ENCODE measurements at regions not wholly inside any gene's neighbourhood (a gene's known extent, or its start where the extent isn't known, plus 50 kb on each side); places are given as distances from the start of the nearest gene placed in this dataset.

DNA sequence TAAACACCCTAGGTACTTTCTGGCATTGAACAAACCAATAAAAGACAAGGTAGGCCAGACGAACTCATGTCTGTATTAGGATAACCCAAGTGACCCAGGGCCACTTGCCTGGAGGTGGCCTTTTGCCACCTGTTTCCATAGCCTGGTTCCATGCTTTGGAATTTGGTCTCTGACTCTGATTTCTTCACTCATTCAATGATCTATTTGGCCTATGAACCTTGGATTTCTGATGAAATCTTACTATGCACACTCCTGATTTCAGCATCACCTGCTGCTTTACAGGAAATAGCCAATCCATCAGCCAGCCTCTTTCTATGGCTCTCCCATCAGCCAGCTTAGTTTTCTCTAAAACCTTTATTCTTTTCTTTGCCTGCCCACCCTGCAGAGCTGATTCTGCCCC, 142.8 kb upstream of the PSMD7 start:
- no peaks in the 10 kb centered on the region for H3K9me3 ChIP-seq (ENCODE audit: low read depth, low read length)
- no peaks in the 10 kb centered on the region for H3K79me2 ChIP-seq (ENCODE audit: insufficient read depth, low read length)
- H3K27ac ChIP-seq (ENCODE audit: low read depth, low read length): no peak overlapping the region
- H3K36me3 ChIP-seq (ENCODE audit: insufficient read depth, low read length): no peaks in the 10 kb centered on the region
- no peak overlapping the region for H2AFZ ChIP-seq (ENCODE audit: low read length)
- no peaks in the 10 kb centered on the region for H4K20me1 ChIP-seq (ENCODE audit: insufficient read depth, low read length)
- H3K27me3 ChIP-seq (ENCODE audit: insufficient read depth, low read length): no peaks in the 10 kb centered on the region
- no peak overlapping the region for H3K4me2 ChIP-seq (ENCODE audit: insufficient read depth, low read length)
- no peaks in the 10 kb centered on the region for H3K4me1 ChIP-seq (ENCODE audit: insufficient read depth, low read length)
- TF ChIP-seq, protein P1, sequence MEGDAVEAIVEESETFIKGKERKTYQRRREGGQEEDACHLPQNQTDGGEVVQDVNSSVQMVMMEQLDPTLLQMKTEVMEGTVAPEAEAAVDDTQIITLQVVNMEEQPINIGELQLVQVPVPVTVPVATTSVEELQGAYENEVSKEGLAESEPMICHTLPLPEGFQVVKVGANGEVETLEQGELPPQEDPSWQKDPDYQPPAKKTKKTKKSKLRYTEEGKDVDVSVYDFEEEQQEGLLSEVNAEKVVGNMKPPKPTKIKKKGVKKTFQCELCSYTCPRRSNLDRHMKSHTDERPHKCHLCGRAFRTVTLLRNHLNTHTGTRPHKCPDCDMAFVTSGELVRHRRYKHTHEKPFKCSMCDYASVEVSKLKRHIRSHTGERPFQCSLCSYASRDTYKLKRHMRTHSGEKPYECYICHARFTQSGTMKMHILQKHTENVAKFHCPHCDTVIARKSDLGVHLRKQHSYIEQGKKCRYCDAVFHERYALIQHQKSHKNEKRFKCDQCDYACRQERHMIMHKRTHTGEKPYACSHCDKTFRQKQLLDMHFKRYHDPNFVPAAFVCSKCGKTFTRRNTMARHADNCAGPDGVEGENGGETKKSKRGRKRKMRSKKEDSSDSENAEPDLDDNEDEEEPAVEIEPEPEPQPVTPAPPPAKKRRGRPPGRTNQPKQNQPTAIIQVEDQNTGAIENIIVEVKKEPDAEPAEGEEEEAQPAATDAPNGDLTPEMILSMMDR (IDR thresholded peaks at IDR 0.05; ENCODE audit: extremely low read depth, low read depth, low read length): no peak
- H3K4me3 ChIP-seq (ENCODE audit: insufficient read depth, low read length): no peak overlapping the region
- no peak for DNase-seq (ENCODE audit: insufficient read length, low spot score, missing footprints)

DNA sequence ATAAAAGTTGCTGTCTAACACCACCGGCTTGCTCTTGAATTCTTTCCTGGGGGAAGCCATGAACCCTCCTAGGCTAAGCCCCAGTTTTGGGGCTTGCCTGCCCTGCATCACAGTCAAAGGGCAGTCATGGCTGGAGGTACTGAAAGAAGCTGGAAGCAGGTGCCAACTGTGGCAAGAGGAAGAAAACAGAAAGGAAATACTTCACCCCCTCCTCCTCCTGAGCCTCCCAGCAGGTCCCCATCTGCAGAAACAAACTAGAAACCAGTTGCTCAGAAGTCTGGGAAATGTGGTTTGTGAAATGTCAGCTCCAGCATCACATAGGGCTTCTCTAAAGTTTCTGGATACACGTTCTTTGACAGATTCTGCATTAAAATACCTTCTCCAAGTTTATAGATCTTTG, 150.0 kb upstream of the PSMD7 start:
- no peaks in the 10 kb centered on the region for H3K27me3 ChIP-seq (ENCODE audit: insufficient read depth, low read length)
- DNase-seq (ENCODE audit: insufficient read length, low spot score, missing footprints): no peak
- no peaks in the 10 kb centered on the region for H3K4me1 ChIP-seq (ENCODE audit: insufficient read depth, low read length)
- H3K27ac ChIP-seq (ENCODE audit: low read depth, low read length): no peak overlapping the region
- no peaks in the 10 kb centered on the region for H4K20me1 ChIP-seq (ENCODE audit: insufficient read depth, low read length)
- H2AFZ ChIP-seq (ENCODE audit: low read length): no peak overlapping the region
- H3K36me3 ChIP-seq (ENCODE audit: insufficient read depth, low read length): no peaks in the 10 kb centered on the region
- H3K4me3 ChIP-seq (ENCODE audit: insufficient read depth, low read length): no peak overlapping the region
- TF ChIP-seq, protein P1 (IDR thresholded peaks at IDR 0.05; ENCODE audit: extremely low read depth, low read depth, low read length): no peak
- H3K4me2 ChIP-seq (ENCODE audit: insufficient read depth, low read length): no peak overlapping the region
- no peaks in the 10 kb centered on the region for H3K9me3 ChIP-seq (ENCODE audit: low read depth, low read length)
- no peaks in the 10 kb centered on the region for H3K79me2 ChIP-seq (ENCODE audit: insufficient read depth, low read length)

DNA sequence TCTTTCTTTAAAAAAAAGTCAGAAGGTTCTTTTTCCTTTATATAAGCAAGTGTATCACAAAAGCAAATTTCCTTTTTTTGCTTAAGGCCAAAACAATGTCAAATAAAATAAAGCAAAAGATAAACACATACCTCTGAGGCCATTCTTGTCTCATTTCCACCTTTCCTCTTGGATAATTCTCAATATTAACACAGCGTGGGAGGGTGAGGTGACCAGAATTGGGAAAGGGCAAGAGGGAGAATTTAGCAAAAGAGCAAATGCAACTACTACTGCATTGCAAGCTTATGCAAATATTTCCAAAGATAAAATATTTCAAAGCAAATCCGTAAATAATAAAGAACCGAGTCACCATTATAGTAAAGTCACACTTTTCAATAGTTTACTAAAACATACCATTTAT, 153.4 kb upstream of the PSMD7 start:
- H3K36me3 ChIP-seq (ENCODE audit: insufficient read depth, low read length): no peaks in the 10 kb centered on the region
- H3K9me3 ChIP-seq (ENCODE audit: low read depth, low read length): no peaks in the 10 kb centered on the region
- no peaks in the 10 kb centered on the region for H3K27me3 ChIP-seq (ENCODE audit: insufficient read depth, low read length)
- no peaks in the 10 kb centered on the region for H3K4me1 ChIP-seq (ENCODE audit: insufficient read depth, low read length)
- no peak overlapping the region for H3K27ac ChIP-seq (ENCODE audit: low read depth, low read length)
- no peak overlapping the region for H3K4me3 ChIP-seq (ENCODE audit: insufficient read depth, low read length)
- TF ChIP-seq, protein P1 (IDR thresholded peaks at IDR 0.05; ENCODE audit: extremely low read depth, low read depth, low read length): no peak
- H3K4me2 ChIP-seq (ENCODE audit: insufficient read depth, low read length): no peak overlapping the region
- no peak for DNase-seq (ENCODE audit: insufficient read length, low spot score, missing footprints)
- no peaks in the 10 kb centered on the region for H3K79me2 ChIP-seq (ENCODE audit: insufficient read depth, low read length)
- H2AFZ ChIP-seq (ENCODE audit: low read length): no peak overlapping the region
- no peaks in the 10 kb centered on the region for H4K20me1 ChIP-seq (ENCODE audit: insufficient read depth, low read length)

DNA sequence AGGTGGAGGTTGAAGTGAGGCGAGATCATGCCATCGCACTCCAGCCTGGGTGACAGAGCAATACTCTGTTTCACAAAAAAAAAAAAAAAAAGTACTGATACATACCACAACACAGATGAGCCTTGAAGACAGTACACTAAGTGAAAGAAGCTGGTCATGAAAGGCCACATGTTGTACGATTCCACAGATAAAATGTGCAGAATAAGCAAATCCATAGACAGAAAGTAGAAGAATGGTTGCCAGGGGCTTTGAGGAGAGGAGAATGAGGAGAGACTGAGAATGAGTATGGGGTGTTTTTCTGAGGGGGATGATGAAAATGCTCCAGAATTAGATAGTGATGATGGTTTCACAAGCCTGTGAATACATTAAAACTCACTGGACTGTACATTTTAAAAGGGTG, 155.6 kb upstream of the PSMD7 start:
- TF ChIP-seq, protein P1 (IDR thresholded peaks at IDR 0.05; ENCODE audit: extremely low read depth, low read depth, low read length): no peak
- no peaks in the 10 kb centered on the region for H3K36me3 ChIP-seq (ENCODE audit: insufficient read depth, low read length)
- H3K27me3 ChIP-seq (ENCODE audit: insufficient read depth, low read length): no peaks in the 10 kb centered on the region
- no peak overlapping the region for H3K27ac ChIP-seq (ENCODE audit: low read depth, low read length)
- H3K79me2 ChIP-seq (ENCODE audit: insufficient read depth, low read length): no peaks in the 10 kb centered on the region
- DNase-seq (ENCODE audit: insufficient read length, low spot score, missing footprints): no peak
- H3K9me3 ChIP-seq (ENCODE audit: low read depth, low read length): no peaks in the 10 kb centered on the region
- no peak overlapping the region for H3K4me2 ChIP-seq (ENCODE audit: insufficient read depth, low read length)
- no peaks in the 10 kb centered on the region for H3K4me1 ChIP-seq (ENCODE audit: insufficient read depth, low read length)
- H3K4me3 ChIP-seq (ENCODE audit: insufficient read depth, low read length): no peak overlapping the region
- H4K20me1 ChIP-seq (ENCODE audit: insufficient read depth, low read length): no peaks in the 10 kb centered on the region
- H2AFZ ChIP-seq (ENCODE audit: low read length): no peak overlapping the region
